ENCODE measurements at regions not wholly inside any gene's neighbourhood (a gene's known extent, or its start where the extent isn't known, plus 50 kb on each side); places are given as distances from the start of the nearest gene placed in this dataset.

GRCh38 chr13:74203576-74203975 is 69.4 kb upstream of the KLF12 start:
- Histone ChIP-seq H3K36me3 (no peaks in the 10 kb centered on the region), H3K27me3 (no peaks in the 10 kb centered on the region), H3K4me3 (no peak overlapping the region), H3K27ac (no peak overlapping the region), H3K4me1 (no peaks in the 10 kb centered on the region), H3K9me3 (no peaks in the 10 kb centered on the region)
- DNase-seq (ENCODE audit: low spot score), result no peak
- no peak for TF ChIP-seq CTCF (IDR thresholded peaks at IDR 0.05)

DNA sequence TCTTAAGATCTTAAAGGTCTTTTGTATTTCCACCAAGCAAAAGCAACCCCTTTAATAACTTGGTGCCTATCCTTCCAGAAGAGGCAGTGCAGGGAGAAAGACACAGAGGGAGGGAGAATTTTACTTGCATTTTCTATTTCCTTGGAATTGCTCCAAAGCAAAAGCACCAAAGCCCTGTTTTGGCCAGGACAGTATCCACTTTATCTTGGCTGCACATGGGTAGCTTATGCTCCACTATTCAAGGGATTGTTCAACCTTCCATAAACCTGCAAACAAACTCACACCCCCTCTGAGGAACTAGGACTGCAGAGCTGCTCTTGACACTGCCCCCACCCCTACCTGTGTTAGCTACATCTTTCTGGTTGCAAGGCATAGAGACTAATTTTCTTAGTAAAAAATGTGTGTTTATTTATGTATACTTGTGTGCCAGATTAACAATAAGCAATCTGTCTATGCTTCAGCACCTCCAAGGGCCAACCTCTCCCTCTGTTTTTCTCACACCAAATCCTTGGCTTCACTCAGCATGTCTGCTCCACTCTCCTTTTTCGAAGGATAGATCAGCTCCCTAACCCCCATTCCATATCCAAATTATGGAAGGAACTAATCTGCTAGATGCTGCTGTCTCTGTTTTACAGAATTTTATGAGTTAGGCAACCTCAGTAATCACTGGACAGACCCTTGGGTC is 68.1 kb upstream of the KLF12 start:
- no peaks in the 10 kb centered on the region for H3K4me1 ChIP-seq
- DNase-seq (ENCODE audit: low spot score), result no peak
- no peaks in the 10 kb centered on the region for H3K9me3 ChIP-seq
- no peak for TF ChIP-seq CTCF (IDR thresholded peaks at IDR 0.05)
- H3K36me3 ChIP-seq, result no peaks in the 10 kb centered on the region
- no peak overlapping the region for H3K27ac ChIP-seq
- no peaks in the 10 kb centered on the region for H3K27me3 ChIP-seq
- H3K4me3 ChIP-seq, result no peak overlapping the region

GRCh38 chr13:74201530-74201929 is 67.3 kb upstream of the KLF12 start:
- no peaks in the 10 kb centered on the region for H3K9me3 ChIP-seq
- H3K36me3 ChIP-seq, result no peaks in the 10 kb centered on the region
- H3K27ac ChIP-seq, result no peak overlapping the region
- TF ChIP-seq CTCF (IDR thresholded peaks at IDR 0.05), result no peak
- no peaks in the 10 kb centered on the region for H3K4me1 ChIP-seq
- H3K4me3 ChIP-seq, result no peak overlapping the region
- no peaks in the 10 kb centered on the region for H3K27me3 ChIP-seq
- DNase-seq (ENCODE audit: low spot score), result no peak

DNA sequence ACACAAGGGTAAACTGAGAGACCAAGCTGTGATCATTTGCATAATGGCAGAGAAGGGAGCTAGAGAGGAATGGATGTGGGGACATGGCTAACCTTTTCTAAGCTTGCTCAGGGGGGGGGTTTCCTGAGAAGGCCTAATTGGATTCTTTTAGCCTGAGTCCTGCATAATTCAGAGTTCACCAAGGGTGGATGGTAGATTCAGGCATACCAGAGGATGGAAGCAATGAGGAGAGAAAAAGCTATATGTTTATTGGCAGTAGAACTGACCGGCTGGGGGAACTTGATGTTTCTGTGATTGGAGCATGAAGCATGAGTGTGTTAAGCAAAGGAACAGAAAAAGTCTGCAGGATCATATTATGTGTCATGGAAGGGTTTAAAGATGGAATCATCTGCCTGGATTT is 65.9 kb upstream of the KLF12 start:
- no peak for DNase-seq (ENCODE audit: low spot score)
- H3K4me1 ChIP-seq, result no peaks in the 10 kb centered on the region
- H3K36me3 ChIP-seq, result no peaks in the 10 kb centered on the region
- no peak overlapping the region for H3K27ac ChIP-seq
- H3K27me3 ChIP-seq, result no peaks in the 10 kb centered on the region
- H3K9me3 ChIP-seq, result no peaks in the 10 kb centered on the region
- TF ChIP-seq CTCF (IDR thresholded peaks at IDR 0.05), result no peak
- H3K4me3 ChIP-seq, result no peak overlapping the region

DNA sequence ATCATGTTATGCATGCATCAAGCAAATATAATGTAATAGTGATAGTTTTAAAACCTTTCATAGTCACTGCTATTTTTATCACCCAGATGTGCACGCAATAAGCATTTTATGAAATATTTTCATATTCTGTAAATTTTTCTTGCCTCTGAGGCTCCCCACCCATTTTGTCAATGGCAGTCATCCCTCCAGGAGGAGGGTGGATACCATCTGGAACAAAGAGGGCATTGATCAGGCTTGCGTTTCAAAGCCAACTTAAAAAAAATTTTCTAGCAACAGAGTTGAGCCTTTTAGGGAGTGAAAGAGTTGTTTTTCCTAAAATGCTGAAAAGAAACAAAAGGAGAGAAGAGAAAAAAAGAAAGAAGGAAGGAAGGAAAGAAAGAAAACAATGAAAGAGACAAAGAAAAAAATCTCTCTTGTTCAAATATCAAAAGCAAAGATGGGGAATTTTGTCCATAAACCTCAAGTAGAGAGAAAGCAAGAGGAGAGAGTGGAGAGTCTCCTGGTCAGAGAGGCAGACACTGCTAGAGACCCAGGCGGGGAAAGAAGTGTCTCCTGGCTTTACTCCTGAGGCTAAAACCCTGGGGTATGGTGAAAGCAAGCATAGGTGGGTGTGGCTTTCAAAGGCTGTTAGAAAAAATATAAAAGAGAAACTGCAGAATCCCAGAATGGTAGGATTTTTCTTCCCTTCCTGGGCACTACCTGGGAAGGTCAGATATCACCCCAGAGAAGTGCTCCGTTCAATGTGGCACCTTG is 63.6 kb upstream of the KLF12 start:
- no peak for DNase-seq (ENCODE audit: low spot score)
- H3K4me3 ChIP-seq, result no peak overlapping the region
- H3K27me3 ChIP-seq, result no peaks in the 10 kb centered on the region
- no peak for TF ChIP-seq CTCF (IDR thresholded peaks at IDR 0.05)
- no peaks in the 10 kb centered on the region for H3K36me3 ChIP-seq
- no peak overlapping the region for H3K27ac ChIP-seq
- no peaks in the 10 kb centered on the region for H3K4me1 ChIP-seq
- H3K9me3 ChIP-seq, result no peaks in the 10 kb centered on the region
